Fibroblast of skin of right biceps (primary cell): ENCODE measurements at regions not wholly inside any gene's neighbourhood (a gene's known extent, or its start where the extent isn't known, plus 50 kb on each side); places are given as distances from the start of the nearest gene placed in this dataset.
A peak's percentile ranks its signal among the peaks of the same experiment; 100 is the strongest.
"Not testable (repeated sequence)": the region's sequence is repeated elsewhere in the genome, so short reads cannot be mapped to it uniquely, and the experiment has no call there.

Experiments used
- DNase-seq: peaks from one replicate; pipeline ENCODE4 v3.0.0-alpha.2; 2013

DNA sequence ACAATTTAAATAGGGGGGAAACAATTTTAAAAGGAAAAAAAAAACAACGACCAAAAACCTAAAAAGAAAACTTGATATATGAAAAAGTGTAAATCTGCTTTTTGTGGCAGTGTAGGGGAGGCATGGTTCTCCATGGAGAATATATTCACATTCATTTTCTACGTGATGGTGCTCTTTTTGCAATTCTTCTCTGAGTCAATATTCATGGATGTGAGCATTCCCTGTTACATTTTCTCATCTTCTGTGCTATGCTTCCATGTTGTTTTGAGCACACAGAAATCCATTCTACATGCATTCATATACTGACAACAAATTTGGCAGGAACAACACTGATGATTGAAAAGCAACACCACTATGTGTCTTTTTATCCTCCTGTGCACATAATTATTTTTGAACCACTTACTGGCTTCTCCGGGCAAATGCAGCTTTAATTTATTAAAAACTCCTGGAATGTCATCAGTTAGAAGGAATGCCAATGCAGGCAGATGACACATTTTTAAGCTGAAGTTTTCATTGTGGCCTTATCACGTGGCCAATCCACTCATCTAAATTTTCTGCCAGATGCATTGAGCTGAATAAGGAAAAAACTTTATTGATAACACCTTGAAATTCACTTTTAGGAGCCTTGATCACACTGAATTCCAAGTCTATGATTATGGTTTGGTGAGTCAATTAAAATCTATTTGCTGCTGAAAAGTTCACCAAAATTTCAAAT, 590.6 kb downstream of the NUF2 start:
- peak; percentile 81 for DNase-seq

GRCh38 chr1:163914785-163915413, 593.1 kb downstream of the NUF2 start:
- peak; percentile 20 for DNase-seq

DNA sequence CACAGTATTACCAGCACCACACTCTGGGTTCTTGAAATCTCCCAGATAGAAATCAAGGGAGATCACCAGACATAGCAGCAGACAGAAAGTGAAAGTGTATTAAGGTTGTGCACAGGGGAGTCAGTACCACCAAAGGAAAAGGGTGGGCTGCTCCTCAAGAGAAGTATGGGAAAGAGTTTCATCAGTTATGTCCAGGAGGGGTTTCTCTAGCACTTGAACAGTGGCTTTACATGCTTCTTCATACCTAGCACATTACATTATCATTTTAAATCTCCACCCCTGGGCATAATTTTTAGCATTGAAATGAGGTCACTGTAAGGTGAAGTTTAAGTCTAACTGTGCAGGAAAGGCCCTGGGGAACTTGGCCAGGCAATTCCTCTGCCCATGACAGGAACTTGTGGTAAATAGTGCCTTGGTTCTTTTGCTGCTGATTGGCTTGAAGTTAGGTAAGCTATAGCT, 601.0 kb downstream of the NUF2 start:
- DNase-seq, result peak; percentile 4

GRCh38 chr1:163924041-163924440, 602.3 kb downstream of the NUF2 start:
- no peak for DNase-seq

GRCh38 chr1:163927493-163927892, 605.7 kb downstream of the NUF2 start:
- no peak for DNase-seq

- no peak for DNase-seq
Observed at GRCh38 chr1:163928069-163928468, 606.3 kb downstream of the NUF2 start.

GRCh38 chr1:163928651-163929050, 606.9 kb downstream of the NUF2 start:
- DNase-seq, result peak; percentile 2

GRCh38 chr1:163932901-163933300, 611.1 kb downstream of the NUF2 start:
- DNase-seq, result no peak

DNA sequence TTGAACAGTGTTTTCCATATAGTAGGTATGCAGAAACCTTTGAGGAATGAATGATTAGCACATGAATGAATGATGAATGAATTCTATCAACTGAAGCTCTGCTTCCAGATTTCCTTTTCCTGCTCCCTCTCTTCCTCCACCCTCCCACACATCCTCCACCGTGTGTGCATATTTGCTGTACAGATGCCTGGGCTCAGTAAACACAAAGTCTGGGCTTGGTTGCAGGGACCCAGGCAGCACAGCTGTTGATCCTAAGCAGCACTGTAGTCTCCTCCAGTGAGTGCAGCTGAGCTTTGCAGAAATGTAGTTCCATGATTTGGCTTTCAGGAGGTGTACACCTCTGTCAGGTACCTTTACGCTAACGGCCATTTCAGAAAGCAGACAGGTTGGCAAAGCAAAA, 611.7 kb downstream of the NUF2 start:
- DNase-seq, result no peak

GRCh38 chr1:163935738-163936374, 614.1 kb downstream of the NUF2 start:
- DNase-seq, result no peak

- DNase-seq, result no peak
Observed at GRCh38 chr1:163959622-163960021, 599.4 kb upstream of the PBX1 start.

DNA sequence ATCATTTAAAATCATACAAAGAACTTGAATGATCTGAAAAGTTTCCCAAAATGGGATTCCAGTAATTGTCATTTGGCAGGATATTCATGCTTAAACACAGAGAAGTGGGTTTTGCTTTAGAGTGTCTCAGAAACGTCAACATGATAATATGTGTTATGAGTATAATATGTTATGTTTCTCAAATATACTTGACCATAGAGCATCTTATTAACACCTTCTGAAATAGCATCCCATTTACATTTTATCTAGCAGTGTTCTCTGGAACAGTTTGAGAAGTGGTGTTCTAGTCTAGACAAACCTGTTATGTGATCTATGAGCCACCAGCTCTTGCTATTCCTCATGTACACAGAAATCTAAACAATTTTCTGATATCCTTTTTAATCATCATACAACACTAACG, 588.8 kb upstream of the PBX1 start:
- DNase-seq, result no peak

DNA sequence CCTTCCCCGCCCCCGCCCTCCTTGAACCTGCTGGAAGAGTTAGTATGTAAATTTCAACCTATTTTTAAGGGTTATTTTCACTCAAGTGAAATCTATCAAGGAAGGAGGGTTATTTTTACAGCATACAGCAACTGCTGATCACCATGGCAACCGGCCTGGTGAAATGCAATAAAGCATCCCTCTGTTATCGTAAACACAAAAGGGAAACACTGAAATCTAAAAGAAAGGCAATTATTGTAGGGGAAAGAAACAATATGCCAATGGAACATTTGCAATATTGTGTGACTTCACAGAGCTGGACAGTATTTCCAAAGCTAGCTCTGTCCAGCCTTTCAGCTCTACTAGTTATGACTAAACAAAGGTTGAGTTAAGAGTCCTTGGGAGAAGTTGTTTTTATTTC, 588.3 kb upstream of the PBX1 start:
- DNase-seq, result no peak

GRCh38 chr1:163973586-163973985, 585.4 kb upstream of the PBX1 start:
- no peak for DNase-seq

GRCh38 chr1:163974120-163974519, 584.9 kb upstream of the PBX1 start:
- DNase-seq, result no peak

GRCh38 chr1:163980394-163980793, 578.6 kb upstream of the PBX1 start:
- no peak for DNase-seq

DNA sequence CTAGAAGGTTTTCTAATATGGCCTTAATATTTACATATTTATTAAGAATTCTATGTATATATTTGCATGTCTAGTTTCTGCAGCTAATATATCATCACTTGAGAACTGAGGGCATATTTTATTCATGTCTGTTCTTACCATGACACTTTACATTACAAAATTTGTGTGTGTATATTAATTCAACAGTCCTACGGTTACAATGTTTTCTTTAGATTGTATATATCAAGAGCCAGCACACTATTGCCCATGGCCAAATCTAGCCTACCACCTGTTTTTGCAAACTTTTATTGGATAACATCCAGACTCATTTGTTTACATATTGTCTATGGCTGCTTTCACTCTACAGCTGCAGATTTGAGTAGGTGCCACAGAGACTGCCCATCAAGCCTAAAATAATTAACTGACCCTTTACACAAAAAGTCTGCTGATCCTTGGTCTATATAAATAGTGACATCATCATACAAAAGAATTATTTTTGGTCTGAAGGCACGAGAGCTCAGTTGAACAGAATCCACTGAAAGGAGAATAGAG, 577.4 kb upstream of the PBX1 start:
- DNase-seq, result no peak

GRCh38 chr1:163983097-163983496, 575.9 kb upstream of the PBX1 start:
- DNase-seq, result no peak

DNA sequence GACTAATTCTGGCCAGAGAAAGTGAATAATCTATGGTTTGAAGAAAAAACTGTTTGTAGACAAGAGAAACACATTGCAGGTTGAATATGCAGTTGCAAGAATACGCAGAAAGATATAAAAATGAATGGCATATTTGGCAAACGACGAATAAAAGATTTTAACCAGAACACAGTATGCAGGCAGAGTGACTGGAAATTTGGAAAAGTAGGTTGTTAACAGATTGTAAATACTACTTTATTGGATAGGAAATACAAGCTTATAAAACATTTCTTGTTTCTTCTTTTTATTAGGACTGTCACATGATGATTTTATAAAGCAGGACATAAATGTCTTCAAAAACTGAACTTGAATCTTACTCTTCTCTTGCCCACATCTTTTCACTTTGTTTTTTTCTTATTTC, 573.3 kb upstream of the PBX1 start:
- no peak for DNase-seq

DNA sequence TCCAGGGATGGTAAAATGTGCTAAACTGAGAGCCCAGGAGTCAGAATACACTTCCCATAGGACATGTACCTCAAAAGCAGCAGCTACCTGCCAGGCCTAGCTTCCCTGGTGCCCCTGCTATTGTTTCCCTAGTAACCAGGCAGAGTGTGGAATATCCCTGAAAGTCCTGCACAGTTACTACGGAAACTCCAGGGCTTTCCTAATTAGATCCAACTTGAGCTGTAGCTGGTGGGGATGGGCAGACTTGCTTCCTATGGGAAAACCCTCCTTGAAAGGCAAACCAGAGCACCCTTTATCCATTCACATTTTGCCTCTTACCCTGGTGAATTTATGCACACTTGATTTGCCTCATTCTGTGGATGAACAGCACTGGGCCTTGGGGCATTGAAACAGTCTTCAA, 559.9 kb upstream of the PBX1 start:
- no peak for DNase-seq

GRCh38 chr1:164006186-164006585, 552.8 kb upstream of the PBX1 start:
- not testable (repeated sequence) for DNase-seq

GRCh38 chr1:164006621-164007020, 552.4 kb upstream of the PBX1 start:
- no peak for DNase-seq

DNA sequence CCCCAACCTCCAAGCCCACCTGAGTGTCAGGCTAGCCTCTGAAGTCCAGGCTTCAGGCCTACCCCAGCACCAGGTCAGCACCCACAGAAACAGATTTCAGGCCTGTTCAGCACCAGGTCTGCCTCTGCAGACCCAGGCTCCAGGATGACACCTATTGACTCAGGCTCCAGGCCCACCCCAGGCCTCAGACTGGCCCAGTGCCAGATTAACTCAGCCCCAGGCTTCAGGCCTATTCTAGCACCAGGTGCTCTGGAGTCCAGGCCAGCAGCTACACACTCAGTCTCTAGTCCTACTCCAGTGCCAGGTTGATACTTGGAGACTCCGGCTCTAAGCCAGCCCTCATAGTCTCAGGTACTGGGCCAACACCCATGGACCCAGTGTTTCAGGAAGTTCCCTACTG, 541.7 kb upstream of the PBX1 start:
- DNase-seq, result no peak

- DNase-seq, result no peak
Observed at GRCh38 chr1:164020391-164020790, 538.6 kb upstream of the PBX1 start.
